ENCODE measurements at regions not wholly inside any gene's neighbourhood (a gene's known extent, or its start where the extent isn't known, plus 50 kb on each side); places are given as distances from the start of the nearest gene placed in this dataset.

DNA sequence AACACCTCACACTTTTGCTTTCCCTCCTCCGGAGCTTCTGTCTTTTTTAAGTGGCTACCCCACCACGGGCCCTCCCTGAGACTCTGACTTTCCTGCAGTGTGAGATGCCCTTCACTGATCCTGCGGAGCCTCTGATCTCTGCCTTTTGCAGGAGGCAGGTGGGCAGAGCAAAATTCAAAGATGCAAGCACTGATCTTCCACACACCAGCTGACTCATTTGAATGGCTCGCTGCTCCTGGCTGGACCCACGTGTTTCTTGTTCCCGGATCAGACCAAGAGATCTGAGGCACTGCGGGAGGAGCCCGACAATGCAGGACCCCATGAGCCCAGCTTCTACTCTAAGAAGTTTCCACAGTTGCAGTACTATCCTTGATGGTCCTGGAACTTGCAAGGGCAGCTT lies 1607.9 kb upstream of the TENM3 start:
- no peak for DNase-seq (ENCODE audit: low read depth in 2 of 2)

DNA sequence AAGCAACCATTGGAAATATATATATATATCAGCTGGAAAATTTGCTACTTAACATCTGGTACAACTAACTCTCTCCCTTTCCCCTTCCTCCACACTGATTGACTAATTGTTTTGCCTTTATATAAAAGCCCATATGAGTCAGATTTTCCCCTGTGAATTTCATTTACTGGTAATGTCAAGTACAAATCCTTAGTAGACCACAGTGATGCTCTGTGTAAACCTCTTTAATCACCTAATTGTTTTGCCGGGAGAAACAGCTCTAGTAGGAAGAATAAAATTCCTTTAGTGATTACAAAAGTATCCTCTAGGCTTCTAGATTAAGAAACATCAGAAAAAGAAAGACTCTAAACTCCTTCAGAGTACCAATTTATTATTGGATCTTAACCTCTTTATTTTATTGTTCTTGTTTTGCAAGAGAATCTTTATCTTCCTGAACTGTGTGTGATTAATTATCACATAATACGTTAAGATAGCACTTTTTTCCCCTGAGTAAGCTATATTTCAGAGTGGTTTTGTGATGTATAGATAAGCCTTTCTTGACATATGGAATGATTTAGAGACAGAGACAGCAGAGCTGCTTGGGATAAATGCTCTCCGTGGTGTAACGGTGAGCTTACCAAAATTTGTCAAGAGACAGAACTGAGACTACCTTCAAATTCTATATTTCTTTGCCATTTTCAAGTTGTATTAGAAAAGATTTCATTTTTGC lies 1606.4 kb upstream of the TENM3 start:
- no peak for DNase-seq (ENCODE audit: low read depth in 2 of 2)

DNA sequence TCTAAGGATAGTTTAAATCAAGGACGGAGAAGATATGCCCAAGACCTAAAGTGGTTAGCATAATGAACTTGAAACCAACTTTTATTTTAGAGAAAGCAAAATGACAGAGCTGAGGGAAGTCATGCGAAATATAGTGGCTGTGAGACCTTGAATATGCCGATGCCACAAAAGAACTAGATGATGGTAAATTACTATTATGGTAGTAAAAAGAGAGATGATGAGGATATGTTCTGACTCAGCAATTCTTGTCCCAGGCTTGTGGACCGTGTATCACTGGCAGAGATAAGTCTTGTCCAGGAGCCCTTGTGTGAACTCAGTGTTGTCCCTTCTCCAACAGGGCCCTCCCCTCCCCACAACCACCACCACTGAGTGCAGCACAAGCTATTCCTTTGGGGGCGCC lies 1605.6 kb upstream of the TENM3 start:
- no peak for DNase-seq (ENCODE audit: low read depth in 2 of 2)

DNA sequence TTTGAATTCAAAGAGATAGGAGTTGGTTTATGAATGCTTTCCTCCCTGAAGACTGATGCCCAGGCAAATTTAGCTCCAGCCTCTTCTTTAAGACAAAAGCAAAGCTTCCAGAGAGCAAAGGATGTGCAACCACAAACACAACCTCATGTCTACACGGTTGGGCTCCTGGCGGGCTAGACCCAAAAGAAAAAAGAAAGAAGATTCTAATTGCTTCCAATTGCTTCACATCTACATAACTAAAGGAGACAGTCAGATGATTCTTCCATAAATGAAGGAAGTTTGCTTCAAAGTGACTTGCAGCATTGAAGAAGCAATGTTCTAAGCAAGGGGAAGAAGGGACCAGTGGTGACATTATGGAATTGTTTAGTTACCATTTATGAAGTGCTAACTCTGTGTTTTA lies 1603.0 kb upstream of the TENM3 start:
- DNase-seq (ENCODE audit: low read depth in 2 of 2): no peak

DNA sequence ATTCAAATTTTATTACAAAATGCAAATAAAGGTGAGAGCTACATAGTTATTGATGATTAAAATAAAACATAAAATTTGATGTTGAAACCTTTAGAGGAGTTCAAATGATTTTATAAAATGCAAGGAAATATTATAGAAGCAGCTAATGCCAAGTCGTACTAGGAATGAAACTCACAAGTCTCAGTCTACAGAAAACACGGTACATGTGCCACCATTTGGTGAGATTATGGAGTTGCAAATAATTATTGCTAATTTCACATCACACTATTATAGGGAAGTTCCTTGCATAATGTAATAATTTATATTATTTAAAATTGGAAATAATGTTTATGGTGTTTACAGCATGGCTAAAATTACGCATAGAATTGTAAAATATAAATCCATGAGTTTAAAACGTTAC lies 1601.7 kb upstream of the TENM3 start:
- DNase-seq (ENCODE audit: low read depth in 2 of 2): no peak

DNA sequence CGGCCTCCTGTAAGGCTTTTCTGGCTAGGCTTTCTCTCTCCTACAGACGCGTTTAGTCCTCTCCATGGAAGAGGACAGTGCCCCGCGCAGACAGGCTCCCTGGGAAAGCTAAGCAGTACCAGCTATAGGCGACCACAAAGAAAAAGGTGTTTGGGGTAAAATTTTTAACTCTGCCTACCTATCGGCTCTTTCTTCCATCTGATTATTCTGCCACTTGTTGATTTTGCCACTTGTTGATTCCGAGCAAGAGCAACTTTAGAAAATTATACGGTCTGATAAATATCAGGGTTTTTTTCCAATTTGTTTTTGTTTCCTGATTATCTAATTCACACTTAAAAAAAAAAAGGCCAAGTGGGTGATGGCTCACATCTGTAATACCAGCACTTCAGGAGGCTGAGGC lies 1600.5 kb upstream of the TENM3 start:
- no peak for DNase-seq (ENCODE audit: low read depth in 2 of 2)

DNA sequence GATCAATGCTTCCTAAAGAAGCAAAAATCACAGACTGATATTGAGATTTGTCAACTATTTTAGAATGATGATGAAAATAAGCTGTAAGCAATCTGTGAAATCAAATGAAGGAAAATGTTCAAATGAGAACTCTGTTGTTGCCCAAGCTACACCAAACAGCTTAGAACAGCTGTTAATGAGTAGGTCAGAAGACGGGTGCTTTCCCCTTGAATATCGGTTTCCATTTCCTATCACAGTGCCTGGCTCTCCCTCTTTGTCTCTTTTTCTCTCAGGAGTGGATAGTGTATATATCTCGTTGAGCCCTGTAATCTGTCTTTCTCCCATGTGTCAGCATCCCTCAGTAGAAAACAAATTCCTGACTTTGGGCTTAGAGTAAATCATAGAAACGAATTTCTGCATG lies 1592.9 kb upstream of the TENM3 start:
- DNase-seq (ENCODE audit: low read depth in 2 of 2): no peak

DNA sequence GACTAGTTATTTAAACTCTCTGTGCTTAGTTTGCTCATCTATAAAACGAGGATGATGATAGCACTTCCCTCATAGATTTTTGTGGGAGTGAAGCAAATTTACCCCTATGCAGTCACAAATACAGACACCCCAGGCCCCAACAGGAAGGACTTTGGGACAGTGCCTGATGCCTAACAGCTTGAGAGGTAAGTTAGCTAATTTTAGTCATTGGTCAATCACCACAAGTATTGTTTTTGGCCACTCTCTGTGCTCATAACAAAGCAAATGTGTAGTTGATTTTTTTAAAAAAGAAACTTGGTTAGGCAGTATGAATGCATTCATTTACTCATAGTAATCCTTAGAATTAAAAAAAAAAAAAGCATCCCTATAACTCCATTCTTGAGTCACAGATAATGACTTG lies 1590.7 kb upstream of the TENM3 start:
- no peak for DNase-seq (ENCODE audit: low read depth in 2 of 2)

DNA sequence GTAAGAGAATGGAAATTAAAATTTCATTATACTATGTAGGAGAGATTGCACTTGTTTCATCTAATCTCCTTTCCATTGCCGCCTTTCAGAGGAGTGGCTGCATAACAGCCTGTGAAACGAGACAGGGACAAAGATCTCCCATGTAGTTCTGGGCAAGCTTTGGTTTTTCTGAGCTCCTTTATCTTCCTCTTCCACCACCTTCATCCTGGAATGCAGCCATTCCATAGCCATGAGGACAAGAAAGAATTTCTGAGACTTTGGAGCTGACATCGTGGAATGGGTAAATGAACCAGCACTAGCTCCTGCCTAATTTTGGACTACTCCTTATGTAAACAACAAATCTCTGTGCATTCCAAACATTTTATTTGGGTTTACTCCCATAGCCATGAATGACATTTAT lies 1587.3 kb upstream of the TENM3 start:
- no peak for DNase-seq (ENCODE audit: low read depth in 2 of 2)

DNA sequence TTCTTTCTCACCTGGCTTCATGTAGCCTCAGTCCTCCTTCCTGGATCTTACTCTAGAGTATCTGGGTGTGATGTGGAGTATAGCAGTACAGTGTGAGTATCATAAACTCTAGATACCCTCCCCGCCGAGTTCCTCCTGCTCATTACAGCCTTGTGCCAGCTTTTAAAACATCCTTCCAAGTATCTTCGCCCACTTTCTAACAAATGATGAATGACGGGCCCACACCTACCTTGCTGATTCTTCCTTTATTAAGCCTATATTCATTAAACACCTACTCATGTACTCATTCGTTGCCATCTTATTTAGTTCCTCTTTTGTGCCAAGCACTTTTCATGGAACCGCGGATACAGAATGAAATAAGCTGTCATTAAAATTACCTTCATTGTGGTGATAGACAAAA lies 1585.3 kb upstream of the TENM3 start:
- DNase-seq (ENCODE audit: low read depth in 2 of 2): no peak

DNA sequence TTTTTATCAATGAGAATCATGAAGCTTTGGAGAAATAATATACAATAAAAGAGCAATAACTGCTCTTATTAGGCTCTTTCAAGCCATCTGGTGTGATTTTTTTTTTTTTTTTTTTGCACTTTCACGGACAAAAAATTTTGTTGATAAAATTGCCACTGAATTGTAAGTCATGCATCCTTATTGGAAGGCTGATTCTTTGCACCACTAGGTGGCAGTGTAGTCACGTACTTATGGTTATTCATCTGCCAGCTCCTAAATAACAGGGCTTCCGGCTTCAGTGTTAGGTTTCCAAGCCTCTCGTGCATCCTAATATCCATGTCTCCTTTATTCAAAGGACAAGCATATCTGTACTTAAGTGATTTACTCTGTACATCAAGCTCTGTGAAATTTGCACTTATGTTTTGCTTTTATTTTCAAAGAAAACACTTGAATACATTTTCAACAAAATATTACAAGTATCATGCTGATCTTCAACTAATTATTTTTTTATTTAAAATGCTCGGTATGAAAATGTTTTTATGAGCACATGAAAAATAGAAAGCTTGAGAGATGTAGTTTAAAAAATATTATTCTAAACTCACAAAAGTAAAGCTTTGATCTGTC lies 1578.3 kb upstream of the TENM3 start:
- DNase-seq (ENCODE audit: low read depth in 2 of 2): no peak

DNA sequence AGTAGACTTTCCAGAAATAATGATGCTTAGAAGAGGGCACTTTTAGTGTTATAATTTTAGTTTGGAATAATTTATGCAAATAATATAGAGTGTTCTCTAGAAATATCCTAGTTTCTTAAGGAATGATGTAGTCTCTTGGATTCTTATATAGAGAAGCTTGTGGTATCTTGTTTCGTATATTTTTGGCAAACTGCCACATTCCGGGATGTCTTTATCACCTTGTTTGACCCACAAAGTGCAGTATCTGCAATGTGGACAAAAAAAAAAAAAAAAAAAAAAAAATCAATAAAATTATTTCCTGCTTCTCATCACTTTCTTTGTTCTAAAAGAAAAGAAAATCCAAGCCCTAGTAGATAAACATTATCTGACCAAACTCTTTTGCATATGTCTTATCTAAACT lies 1577.7 kb upstream of the TENM3 start:
- no peak for DNase-seq (ENCODE audit: low read depth in 2 of 2)

DNA sequence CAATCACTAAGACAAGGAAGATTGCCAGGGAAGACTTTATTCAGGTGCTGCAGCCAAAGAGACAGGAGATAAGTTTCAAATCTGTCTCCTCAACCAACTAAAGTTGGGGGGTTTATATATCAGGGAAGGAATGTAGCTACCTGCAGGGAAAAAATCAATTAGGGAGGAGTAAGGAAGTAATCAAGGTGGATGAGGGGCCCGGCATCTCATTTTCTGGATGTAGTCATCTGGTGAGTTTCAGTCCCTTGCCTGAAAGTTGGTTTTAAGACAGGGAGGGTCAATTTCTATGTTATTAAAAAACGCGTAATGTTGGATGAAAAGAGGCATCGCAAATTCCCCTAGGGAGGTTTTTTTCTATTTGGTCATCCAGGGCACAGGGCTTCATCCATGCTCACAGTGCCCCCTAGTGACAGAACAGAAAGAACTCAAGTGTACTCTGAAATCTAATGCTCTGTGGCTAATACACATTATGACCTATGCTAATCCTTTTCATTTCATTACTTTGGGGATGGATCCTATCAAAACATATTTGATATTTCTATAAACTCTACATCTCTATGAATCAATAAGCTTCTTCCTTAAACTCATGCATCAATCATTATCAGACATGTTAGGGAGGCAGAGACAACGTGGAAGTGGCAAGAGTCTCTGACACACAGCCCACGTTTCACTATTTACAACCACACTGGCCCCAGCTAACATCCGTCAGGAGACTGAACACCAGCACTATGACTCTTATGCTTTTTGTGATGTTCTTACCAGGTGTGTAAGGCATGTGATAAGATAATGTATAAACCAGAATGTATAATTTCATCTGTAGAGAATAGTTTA lies 1577.0 kb upstream of the TENM3 start:
- no peak for DNase-seq (ENCODE audit: low read depth in 2 of 2)

DNA sequence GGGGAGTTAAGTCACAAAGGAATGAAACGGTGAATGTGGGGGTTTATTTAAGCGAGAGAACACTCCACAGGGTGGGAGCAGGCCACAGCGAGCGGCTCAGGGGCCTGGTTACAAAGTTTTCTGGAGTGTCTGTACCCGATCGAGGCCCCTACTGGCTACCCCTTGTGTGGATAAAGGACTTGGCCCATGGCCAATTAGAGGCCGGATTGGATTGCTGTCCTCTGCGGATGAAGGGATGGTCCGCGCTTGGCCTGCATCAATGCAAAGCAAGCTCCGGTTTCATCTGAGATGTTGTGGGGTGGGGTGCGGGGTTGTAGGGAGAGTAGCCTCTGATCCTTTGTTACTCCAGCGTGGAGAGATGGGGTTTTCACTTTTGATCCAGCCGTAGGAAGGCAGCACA lies 1574.5 kb upstream of the TENM3 start:
- DNase-seq (ENCODE audit: low read depth in 2 of 2): no peak

DNA sequence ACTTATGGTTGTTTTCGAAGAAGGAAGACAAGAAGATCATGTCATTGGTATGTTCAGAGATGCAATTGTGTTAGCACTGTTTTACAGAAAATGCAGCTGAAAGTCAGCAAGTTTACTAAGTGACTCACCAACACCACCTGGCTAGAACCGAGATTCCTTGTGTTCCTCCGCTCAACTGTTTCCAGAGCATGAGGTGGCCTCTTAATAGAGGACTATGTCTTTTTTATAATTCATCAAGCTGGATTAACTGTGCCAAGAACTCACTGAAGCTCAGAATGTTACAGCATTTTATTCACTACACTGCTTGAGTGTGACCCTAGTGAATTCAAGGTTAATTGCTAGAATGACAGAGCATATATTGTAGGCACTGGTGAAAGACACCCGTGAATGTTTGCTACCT lies 1573.5 kb upstream of the TENM3 start:
- DNase-seq (ENCODE audit: low read depth in 2 of 2): no peak

DNA sequence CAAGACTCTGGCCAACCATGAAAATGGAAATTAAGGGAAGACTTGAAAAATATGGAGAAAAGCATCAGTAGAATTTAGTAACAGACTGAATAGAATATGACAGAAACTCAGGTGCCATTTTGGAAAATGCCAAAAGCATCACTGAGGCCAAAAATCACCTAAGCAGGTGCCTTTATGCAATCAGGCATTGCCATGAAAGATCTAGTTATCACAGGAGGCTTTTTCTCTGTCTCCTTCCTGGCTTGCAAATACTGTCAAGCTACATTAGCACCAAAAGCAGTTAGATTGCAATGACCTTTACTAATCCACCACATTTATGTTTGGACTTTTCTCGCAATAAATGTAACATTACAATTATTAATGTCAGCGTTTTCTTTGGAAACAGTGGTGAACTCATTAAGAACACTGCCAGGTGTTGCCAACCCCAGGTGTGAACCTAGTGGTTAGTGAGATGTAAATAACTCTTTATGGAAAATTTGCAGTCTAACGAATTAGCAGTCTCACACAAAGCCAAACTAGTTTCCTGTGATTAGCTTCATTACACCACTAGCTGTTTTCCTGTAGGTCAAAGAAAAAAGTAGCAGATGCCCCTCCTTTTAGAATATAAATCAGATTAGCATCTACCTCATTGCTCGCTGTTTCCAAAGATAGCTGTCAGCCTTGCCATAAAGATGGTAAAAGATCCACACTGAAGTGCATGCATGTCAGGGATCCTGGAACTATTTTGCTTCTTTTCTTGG lies 1568.4 kb upstream of the TENM3 start:
- DNase-seq (ENCODE audit: low read depth in 2 of 2): no peak

DNA sequence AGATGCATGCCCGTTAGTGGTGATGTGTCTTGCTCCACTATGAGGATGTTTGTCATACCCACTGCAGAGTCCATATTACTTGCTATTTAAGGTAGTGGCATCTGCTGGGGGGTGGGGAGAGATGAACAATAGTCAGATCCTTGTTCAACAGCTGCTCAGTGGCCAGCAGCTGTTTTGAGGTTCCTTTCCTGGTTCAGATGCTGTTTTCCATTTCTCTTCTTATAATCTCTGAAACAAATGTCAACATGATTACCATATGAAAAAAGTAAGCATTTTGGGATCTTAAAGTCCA lies 1567.9 kb upstream of the TENM3 start:
- DNase-seq (ENCODE audit: low read depth in 2 of 2): no peak

DNA sequence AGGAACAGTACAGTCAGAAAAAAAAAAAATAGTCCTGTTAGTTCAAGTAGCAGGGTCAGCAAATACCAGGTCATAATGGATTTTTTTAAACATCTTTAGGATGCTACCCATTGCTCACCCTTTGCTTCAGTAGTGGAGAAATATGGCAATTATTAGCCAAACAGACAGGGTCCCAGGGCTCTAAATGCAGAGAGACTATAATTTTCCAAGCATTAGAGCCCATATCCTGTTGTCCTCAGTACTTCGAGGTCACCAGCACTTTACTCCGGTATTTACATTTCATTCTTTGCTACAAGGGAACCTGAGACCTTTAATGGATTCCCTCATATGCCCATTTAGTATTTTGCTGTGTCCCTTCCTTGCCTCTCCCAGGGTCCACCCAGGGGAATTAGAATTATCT lies 1562.9 kb upstream of the TENM3 start:
- no peak for DNase-seq (ENCODE audit: low read depth in 2 of 2)

DNA sequence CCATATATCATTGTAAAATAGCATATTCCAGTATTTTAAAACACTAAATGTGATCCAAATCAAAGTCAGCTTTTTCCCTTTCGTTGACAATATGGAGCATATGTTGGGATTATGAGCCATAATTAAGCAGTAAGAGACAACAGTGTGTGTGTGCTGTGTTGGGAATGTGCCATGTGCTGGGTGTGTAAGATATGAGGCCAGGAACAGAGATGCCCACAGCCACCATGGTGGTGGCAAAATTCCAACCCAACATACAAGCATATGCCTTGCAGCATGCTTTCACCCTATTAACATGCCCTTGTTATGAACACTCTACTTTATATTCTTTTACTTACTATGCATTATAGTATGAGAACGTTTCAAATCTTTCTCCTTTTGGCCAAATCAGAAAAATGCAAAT lies 1560.4 kb upstream of the TENM3 start:
- no peak for DNase-seq (ENCODE audit: low read depth in 2 of 2)

DNA sequence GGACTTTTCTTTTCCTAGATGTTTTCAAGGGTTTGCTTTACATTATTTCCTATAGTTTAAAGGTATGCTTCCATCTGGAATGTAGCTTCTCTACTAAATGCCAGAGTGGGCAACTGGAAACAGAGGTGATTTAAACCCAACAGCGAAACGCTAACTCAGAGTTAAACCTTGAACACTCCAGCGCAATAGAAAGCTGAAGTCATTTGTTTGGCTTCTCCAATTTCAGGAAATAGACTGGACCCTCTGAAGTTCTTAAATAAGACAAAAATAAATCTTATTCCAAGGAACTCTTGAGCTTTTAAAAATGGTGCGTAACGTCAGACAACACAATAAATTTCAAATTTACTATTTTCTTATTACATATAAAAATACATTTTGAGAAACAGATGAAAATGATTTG lies 1560.0 kb upstream of the TENM3 start:
- DNase-seq (ENCODE audit: low read depth in 2 of 2): no peak

DNA sequence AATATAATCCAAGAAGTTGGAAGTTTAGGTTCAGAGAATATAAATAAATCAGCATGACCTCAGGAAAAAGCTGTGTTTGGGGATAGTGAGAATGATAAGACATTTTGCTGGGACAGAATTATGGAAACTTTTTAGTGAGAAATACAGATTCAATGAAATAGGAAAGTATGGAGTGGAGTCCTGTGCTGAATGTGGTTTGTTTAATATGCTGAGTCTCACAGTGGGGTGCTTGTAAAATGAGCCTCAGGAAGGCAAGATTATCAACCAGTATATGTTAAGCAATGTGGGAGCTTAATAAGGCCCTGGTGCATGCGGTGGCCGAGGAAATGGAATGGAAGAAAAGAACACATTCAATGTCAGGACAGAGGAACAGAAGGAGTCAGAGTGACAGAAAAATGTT lies 1554.7 kb upstream of the TENM3 start:
- DNase-seq (ENCODE audit: low read depth in 2 of 2): no peak

DNA sequence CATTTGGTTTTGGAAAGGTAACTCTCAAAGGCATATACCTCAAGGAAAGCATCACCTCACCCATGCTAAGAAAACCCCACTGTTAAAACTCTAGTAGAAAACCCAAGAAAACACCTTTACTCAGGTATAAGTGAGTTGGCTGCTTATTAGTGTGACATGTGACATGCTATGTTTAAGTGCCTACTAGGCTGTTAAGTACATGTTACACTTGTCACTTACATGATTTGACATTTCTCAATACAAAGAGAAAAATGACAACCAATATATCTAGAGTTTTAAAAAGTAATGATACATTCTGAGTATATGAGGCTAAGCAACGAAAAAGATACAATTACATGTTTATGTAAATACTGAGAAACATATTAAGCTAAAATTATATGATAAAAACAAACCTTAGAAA lies 1548.3 kb upstream of the TENM3 start:
- no peak for DNase-seq (ENCODE audit: low read depth in 2 of 2)

DNA sequence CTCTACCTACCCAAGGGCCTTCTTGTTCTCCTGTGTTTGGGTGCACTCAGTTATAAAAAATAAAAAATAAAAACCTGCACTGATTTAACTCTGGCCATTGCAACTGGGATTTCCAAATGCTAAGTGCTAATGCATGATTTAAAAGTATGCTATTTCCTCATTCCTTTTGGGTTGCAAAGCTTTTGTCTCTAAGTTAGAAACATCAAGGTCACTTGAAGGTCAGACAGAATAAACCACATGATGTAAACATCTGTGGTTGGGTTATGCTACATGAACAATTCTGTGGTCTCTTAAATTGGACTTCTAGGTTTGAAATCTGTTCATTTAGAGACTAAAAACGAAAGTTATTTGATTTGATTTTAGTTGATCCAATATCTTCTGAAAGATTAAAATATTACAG lies 1547.4 kb upstream of the TENM3 start:
- no peak for DNase-seq (ENCODE audit: low read depth in 2 of 2)
